IPS-18a (cell line): ENCODE measurements at regions not wholly inside any gene's neighbourhood (a gene's known extent, or its start where the extent isn't known, plus 50 kb on each side); places are given as distances from the start of the nearest gene placed in this dataset.

Source experiments
- H3K27ac ChIP-seq: one replicate; pipeline ENCODE4 v1.5.1; 2013; ENCODE audit warnings: low read length
- H3K27me3 ChIP-seq: one replicate; pipeline ENCODE4 v1.6.1; 2013; ENCODE audit warnings: mild to moderate bottlenecking, low read length; ENCODE audit not compliant: control insufficient read depth, insufficient read depth
- H3K36me3 ChIP-seq: one replicate; pipeline ENCODE4 v1.6.1; 2013; ENCODE audit warnings: low read depth, low read length; ENCODE audit not compliant: control insufficient read depth
- H3K4me1 ChIP-seq: one replicate; pipeline ENCODE4 v1.6.1; 2013; ENCODE audit warnings: low read depth, low read length; ENCODE audit not compliant: control insufficient read depth
- H3K4me3 ChIP-seq: one replicate; pipeline ENCODE4 v1.5.1; 2013; ENCODE audit warnings: low read length
- H3K9ac ChIP-seq: one replicate; pipeline ENCODE4 v1.6.1; 2013; ENCODE audit warnings: mild to moderate bottlenecking, low read length, moderate library complexity
- H3K9me3 ChIP-seq: one replicate; pipeline ENCODE4 v1.6.1; 2013; ENCODE audit warnings: low read depth, low read length; ENCODE audit not compliant: control insufficient read depth

DNA sequence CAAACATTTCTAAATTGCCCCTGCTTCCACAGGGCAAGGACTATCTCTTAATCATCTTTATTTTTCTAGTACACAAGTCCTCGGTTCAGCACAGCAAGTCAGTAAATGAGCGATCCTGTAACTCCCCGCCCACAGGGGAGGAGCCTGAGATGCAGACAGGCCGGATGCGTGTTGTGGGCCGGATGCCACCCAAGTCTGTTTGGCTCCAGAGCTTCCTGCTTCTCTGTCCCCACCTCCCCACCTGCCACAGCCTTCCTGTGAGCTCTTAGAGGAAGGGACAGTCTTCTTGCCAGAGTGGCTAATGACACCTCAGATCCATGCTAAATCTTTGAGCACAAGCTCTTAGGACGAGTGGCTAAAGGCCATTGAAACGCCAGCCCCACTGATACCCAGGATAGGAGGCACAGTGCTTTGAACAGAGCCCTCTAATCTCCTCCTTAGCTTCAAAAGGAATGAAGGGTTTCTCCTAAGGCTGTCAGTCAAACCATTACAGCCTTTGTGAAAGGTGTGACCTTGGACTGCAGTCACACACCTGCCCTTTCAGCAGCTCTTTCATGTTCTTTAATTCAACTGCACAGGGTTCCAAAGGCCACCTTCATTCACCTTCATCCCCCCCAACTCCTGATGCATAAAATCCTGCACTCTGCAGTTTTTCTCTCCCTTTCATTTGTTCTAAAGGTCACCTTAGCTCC lies 264.3 kb downstream of the TFAP2C start:
- no peak overlapping the region for H3K4me3 ChIP-seq
- no peak overlapping the region for H3K9ac ChIP-seq
- H3K27me3 ChIP-seq: no peaks in the 10 kb centered on the region
- no peaks in the 10 kb centered on the region for H3K9me3 ChIP-seq
- H3K36me3 ChIP-seq: no peaks in the 10 kb centered on the region
- H3K27ac ChIP-seq: no peak overlapping the region
- peaks cover 9% of the 10 kb centered on the region for H3K4me1 ChIP-seq

GRCh38 chr20:56896447-56896846 lies 267.3 kb downstream of the TFAP2C start:
- Histone ChIP-seq H3K27ac (no peak overlapping the region), H3K27me3 (no peaks in the 10 kb centered on the region), H3K4me3 (no peak overlapping the region), H3K4me1 (peaks cover 9% of the 10 kb centered on the region), H3K36me3 (no peaks in the 10 kb centered on the region), H3K9ac (no peak overlapping the region), H3K9me3 (no peaks in the 10 kb centered on the region)

GRCh38 chr20:56897318-56897957 lies 268.3 kb downstream of the TFAP2C start:
- Histone ChIP-seq H3K9ac (no peak overlapping the region), H3K9me3 (no peaks in the 10 kb centered on the region), H3K36me3 (no peaks in the 10 kb centered on the region), H3K4me1 (peaks cover 9% of the 10 kb centered on the region), H3K4me3 (no peak overlapping the region), H3K27ac (no peak overlapping the region), H3K27me3 (no peaks in the 10 kb centered on the region)

DNA sequence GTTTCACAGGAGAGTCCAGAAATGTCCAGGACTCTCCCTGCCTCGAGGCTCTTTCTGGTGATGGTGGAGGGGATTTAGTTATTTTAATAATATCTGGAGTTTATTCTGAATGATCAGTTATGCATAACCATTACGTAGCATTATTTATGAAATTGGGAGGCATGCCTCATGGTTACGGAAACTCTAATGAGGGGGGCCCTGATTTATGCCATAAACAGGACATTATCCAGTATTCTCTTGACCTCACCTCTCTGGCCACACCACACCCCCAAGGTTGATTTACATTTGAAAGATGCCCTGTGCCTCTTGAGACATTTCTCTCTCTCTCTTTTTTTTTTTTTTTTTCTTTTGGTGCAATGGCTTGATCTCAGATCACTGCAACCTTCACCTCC lies 268.8 kb downstream of the TFAP2C start:
- Histone ChIP-seq H3K27ac (no peak overlapping the region), H3K36me3 (no peaks in the 10 kb centered on the region), H3K9me3 (no peaks in the 10 kb centered on the region), H3K4me1 (peaks cover 9% of the 10 kb centered on the region), H3K27me3 (no peaks in the 10 kb centered on the region), H3K4me3 (no peak overlapping the region), H3K9ac (no peak overlapping the region)

GRCh38 chr20:56899506-56899905 lies 270.4 kb downstream of the TFAP2C start:
- H3K27me3 ChIP-seq: no peaks in the 10 kb centered on the region
- H3K9ac ChIP-seq: no peak overlapping the region
- H3K9me3 ChIP-seq: no peaks in the 10 kb centered on the region
- H3K36me3 ChIP-seq: no peaks in the 10 kb centered on the region
- no peak overlapping the region for H3K4me3 ChIP-seq
- H3K27ac ChIP-seq: no peak overlapping the region
- peaks cover 9% of the 10 kb centered on the region for H3K4me1 ChIP-seq

GRCh38 chr20:56900252-56900651 lies 271.1 kb downstream of the TFAP2C start:
- H3K9ac ChIP-seq: no peak overlapping the region
- H3K4me1 ChIP-seq: peaks cover 9% of the 10 kb centered on the region
- no peaks in the 10 kb centered on the region for H3K9me3 ChIP-seq
- H3K27me3 ChIP-seq: no peaks in the 10 kb centered on the region
- H3K27ac ChIP-seq: no peak overlapping the region
- no peak overlapping the region for H3K4me3 ChIP-seq
- no peaks in the 10 kb centered on the region for H3K36me3 ChIP-seq

GRCh38 chr20:56903421-56903820 lies 274.3 kb downstream of the TFAP2C start:
- Histone ChIP-seq H3K4me3 (no peak overlapping the region), H3K27ac (no peak overlapping the region), H3K27me3 (no peaks in the 10 kb centered on the region), H3K36me3 (no peaks in the 10 kb centered on the region), H3K9me3 (no peaks in the 10 kb centered on the region), H3K9ac (no peak overlapping the region), H3K4me1 (no peaks in the 10 kb centered on the region)

DNA sequence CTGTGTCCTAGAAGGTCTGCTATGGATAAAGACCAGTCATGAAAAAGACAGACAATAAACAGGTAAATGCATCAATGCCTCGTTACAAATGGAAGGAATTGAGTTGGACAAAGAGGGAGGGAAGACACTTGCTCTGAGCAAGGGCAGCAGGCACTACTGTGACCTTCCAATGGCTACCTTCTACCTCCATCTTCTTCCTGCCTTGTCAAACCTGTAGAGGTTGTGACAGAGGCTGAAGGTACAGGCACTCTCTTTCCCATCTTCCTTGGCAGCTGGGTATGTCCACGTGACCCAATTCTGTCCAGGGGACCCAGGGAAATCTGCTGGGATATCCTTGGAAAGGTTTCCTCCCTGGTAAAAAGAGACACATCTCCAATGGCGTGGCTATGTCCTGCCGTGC lies 274.8 kb downstream of the TFAP2C start:
- Histone ChIP-seq H3K27ac (no peak overlapping the region), H3K4me1 (no peaks in the 10 kb centered on the region), H3K4me3 (no peak overlapping the region), H3K27me3 (no peaks in the 10 kb centered on the region), H3K9ac (no peak overlapping the region), H3K9me3 (no peaks in the 10 kb centered on the region), H3K36me3 (no peaks in the 10 kb centered on the region)

DNA sequence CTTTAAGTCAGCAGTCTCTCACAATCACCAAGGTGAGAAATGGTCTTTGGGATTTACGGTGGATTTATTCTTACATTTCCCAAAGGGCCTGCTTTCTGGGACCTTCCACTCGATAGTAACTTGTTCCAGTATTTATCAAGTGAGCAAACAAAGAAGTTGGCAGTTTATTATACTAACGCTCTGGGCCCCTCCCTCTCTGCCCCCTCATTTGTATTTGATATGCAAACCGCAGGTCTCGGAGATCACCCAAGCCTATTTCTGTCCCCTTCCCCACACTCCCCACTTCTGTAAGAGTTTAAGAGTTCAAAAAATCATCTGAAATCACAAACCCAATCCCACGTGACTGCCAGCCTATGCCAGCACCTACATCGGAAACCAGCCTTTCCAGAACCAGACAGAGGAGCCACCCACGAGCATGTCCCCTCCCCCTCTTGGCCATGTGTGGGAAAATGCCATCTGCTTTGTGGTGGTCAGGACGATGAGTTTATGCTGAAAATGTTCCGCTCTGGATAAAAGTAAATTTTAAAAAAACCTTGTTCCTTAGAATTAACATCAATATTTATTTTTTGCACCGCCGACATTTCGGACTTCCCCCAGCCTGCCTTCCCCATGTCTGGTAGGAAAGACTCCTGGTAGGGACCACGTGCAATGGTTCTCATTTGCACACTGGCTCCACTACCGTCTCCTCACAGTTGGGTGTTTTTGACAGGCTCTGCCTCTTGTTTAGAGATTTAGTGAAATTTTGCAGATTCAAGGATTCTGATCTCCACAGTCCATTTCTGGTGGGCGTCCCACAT lies 281.0 kb downstream of the TFAP2C start:
- Histone ChIP-seq H3K4me1 (peaks cover 6% of the 10 kb centered on the region), H3K27me3 (no peaks in the 10 kb centered on the region), H3K9ac (no peak overlapping the region), H3K4me3 (no peak overlapping the region), H3K27ac (no peak overlapping the region), H3K9me3 (no peaks in the 10 kb centered on the region), H3K36me3 (no peaks in the 10 kb centered on the region)

- Histone ChIP-seq H3K4me1 (peaks cover 7% of the 10 kb centered on the region), H3K27ac (no peak overlapping the region), H3K36me3 (no peaks in the 10 kb centered on the region), H3K9ac (no peak overlapping the region), H3K4me3 (no peak overlapping the region), H3K27me3 (no peaks in the 10 kb centered on the region), H3K9me3 (no peaks in the 10 kb centered on the region)
Observed at GRCh38 chr20:56911946-56912345, 282.8 kb downstream of the TFAP2C start.

DNA sequence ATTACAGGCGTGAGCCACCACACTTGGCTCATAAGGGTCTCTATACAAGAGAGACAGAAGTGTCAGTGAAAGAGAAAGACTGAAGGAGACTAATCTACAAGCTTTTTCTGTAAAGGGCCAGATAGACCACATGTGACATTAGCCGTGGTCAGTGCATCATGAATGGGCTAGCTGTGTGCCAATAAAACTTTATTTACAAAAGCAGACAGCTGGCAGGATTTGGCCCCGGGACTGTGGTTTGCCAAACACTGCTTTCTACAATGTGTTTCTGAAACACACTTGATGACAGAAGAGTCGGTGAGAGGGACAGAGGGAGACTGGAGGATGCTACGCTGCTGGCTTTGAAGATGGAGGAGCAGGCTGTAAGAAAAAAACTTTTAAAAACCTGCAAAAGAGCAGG lies 285.4 kb downstream of the TFAP2C start:
- Histone ChIP-seq H3K9me3 (no peaks in the 10 kb centered on the region), H3K4me1 (peaks cover 12% of the 10 kb centered on the region), H3K4me3 (no peak overlapping the region), H3K27ac (no peak overlapping the region), H3K36me3 (no peaks in the 10 kb centered on the region), H3K9ac (no peak overlapping the region), H3K27me3 (no peaks in the 10 kb centered on the region)

GRCh38 chr20:56916345-56916622 lies 287.2 kb downstream of the TFAP2C start:
- peaks cover 6% of the 10 kb centered on the region for H3K4me1 ChIP-seq
- H3K27ac ChIP-seq: no peak overlapping the region
- no peak overlapping the region for H3K4me3 ChIP-seq
- H3K9ac ChIP-seq: no peak overlapping the region
- H3K9me3 ChIP-seq: no peaks in the 10 kb centered on the region
- H3K36me3 ChIP-seq: no peaks in the 10 kb centered on the region
- peaks cover 14% of the 10 kb centered on the region for H3K27me3 ChIP-seq
